HG02938 (cell line): ENCODE measurements at regions not wholly inside any gene's neighbourhood (a gene's known extent, or its start where the extent isn't known, plus 50 kb on each side); places are given as distances from the start of the nearest gene placed in this dataset.

ENCODE experiments used
- ATAC-seq: cut with Tn5 transposase; IDR thresholded peaks from one replicate; pipeline ENCODE4 v1.9.1; 2021; ENCODE audit warnings: mild to moderate bottlenecking, moderate library complexity; ENCODE audit not compliant: unreplicated experiment

GRCh38 chr7:13028825-13029099 lies 341.3 kb downstream of the ARL4A start:
- no peak for ATAC-seq

- ATAC-seq = no peak
Measured at GRCh38 chr7:13031468-13031867, 344.0 kb downstream of the ARL4A start.

DNA sequence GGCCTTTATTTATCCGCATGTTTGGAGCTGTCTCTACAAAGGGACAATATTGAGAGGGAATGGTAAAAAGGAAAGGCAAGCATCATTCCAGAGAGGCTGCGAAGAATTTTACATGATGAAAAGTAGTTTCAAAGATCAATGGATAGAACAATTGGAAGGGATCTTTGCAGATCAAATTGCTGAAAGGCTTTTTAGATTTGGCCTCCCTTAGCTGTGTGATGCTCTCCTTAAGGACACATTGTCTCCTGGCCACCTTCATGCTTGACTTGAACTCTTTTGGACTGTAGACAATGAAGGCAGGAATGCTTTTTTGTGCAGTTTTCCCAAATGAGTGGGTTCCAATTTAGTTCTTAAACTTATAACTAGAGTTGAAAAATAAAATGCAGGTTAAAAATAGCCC lies 344.7 kb downstream of the ARL4A start:
- no peak for ATAC-seq

DNA sequence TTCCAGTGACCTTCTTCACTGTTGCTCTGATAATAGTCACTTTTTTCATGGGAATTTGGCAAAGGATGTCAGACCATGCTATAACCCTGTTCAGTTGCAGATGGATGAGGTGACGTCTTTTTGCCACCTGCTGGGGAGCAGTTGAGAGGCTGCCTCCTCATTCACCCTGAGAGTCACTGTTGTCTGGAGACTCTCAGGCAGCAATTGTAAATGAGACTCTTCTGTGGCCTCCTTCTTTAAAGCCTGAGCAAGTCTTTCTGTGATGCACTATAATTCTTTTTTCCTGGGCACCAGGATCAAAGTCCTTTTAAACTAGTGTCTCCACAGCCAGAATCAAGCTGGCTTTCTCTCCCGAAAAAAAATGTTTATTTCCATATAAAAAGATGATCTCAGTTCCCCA lies 345.1 kb downstream of the ARL4A start:
- ATAC-seq = no peak

DNA sequence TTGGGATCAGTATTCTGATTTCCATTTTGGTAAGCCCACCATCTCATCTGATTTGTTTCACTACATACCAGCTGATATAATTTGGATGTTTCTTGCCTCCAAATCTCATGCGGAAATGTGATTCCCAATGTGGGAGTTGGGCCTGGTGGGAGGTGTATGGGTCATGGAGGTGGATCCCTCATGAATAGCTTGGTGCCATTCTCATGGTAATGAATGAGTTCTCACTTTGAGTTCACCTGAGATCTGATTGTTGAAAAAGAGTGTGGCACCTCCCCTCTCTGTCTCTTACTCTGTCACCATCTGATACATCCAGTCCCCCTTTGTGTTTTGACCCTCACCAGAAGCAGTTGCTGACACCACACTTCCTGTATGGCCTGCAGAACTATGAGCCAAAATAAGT lies 347.3 kb downstream of the ARL4A start:
- ATAC-seq = no peak

DNA sequence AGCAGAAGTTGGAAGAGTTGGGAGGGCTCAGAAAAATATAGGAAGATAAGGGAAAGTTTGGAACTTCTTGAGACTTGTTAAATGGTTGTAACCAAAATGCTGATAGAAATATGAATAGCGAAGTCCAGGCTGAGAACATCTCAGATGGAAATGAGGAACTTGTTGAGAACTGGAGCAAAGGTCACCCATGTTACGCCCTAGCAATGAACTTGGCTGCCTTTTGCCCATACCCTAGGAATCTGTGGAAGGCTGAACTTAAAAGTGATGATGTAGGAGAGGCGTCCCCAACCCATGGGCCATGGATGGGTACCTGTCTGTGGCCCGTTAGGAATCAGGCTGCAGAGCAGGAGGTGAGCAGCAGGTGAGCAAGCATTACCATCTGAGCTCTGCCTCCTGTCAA lies 347.8 kb downstream of the ARL4A start:
- no peak for ATAC-seq

DNA sequence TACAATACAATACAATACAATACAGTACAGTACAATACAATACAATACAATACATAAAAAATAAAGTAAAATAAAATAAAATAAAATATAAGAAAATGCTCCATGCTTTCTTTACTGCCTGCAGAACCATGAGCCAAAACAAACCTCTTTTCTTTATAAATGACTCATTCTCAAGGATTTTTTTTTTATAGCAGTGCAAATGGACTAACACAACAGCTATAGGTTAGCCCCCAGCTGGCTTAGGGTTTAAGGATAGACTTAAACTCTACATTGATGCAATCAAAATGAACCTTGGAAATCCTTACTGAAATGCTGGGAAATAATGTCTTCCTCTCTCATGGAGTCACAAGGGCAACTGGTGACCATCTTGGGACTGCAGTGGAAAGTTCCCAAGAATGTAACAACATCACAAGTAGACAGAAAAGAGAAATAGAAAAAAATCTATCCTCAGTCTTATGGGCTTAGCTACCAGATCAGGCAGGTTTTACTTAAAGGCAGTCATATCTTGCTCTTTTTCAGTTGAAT lies 348.9 kb downstream of the ARL4A start:
- no peak for ATAC-seq

DNA sequence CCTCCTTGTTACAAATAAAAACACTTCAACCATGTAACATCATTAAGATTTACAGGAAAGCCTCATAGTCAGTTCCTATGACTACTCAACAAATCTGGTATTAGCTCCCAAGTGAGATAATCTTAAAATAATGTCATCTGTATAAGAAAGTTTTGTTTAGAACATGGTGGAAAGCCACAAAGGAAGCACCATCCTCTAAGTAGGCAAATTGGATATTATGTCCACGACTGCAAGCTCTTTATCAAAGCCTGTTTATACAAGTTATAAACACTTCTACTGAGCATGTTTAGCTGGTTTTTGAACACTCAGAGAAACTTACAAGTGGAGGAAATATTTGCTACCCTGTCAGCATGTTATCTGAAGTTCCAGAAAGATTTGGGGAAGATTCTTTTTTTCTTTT lies 349.8 kb downstream of the ARL4A start:
- ATAC-seq = no peak

DNA sequence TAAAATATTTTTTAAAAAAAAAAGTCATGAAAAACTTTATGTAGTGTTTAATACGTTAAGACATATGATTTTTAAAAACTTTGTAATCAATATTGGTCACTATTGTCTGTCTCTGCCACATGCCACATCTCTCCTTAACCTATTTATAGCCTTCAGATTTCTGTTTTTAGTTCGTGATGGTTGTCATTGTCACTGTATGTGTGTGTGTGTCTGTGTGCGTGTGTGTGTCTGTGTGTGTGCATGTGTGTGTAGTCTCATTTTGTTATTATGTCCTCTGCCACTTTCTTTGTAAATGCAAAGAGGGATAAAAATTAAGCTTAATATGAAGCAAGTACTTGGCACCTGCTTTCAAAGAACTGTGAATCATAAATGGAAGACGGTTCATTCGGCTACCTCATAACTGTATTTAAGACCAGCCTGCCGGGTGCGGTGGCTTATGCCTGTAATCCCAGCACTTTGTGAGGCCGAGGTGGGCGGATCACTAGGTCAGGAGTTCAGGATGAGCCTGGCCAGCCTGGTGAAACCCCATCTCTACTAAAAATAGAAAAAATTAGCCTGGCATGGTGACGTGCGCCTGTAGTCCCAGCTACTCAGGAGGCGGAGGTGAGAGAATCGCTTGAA lies 354.0 kb downstream of the ARL4A start:
- ATAC-seq = no peak

DNA sequence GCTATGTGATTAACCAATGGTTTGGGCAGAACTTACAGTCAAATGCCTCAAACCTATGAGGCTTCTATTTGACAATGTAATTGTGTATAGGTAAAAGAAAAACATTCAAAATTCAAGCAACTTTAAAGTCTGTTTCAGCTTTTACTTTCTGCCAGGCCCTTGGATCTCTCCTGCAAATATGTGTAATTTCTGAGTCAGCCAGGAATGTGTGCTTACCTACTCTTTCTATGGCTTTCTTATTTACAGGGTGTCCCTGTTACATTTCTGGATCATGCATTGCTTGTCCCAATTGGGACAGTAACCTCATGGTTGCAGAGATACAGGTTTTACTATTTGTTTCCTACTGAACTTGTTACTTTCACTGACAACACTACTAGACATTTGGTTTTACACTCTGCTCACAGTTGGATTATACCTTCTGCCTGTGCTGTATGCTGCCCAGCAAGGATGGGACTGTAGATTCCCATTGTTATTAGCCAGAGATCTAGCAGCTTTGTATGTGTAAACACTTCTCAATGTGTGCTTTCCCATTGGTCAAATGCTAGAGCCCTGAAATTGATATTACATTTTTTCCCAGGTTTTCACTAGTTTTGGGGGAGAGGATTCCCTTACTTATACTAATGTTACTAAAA lies 355.3 kb downstream of the ARL4A start:
- no peak for ATAC-seq

DNA sequence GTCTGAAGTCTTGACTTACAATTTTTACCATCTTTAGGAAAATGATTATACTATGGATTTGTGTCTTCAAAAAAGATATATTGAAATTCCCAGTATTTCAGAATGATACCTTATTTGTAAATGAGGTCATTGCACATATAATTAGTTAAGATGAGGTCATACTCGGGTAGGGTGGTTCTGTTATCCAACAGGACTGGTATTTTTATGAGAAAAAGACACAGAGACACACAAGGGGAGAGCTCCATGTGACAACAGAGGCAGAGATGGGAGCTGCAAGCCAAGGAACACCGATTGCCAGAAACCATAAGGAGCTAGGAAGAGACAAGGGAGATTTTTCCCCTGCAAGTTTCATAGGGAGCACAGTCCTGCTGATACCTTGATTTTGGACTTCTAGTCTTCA lies 356.9 kb downstream of the ARL4A start:
- ATAC-seq = no peak

- peak; percentile 47 for ATAC-seq
Measured at GRCh38 chr7:13047061-13047460, 359.6 kb downstream of the ARL4A start.

GRCh38 chr7:13049946-13050345 lies 362.5 kb downstream of the ARL4A start:
- no peak for ATAC-seq

DNA sequence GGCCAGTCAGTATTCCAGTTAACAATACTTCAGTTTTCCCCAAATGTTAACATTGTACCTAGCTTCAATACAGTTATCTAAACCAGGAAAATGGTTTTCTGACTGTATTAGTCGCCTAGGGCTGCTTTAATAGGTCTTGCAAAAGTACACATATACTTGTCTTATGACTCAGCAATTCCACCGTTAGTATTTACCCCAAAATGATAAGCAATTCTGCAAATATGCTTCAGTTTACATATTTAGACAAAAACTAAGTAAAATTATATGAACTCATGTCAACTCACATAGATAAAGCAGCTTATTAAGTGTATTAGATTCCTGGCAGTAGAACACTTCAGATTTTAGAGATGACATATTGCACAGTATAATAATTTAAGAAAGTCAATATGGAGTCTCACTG lies 363.3 kb downstream of the ARL4A start:
- ATAC-seq = no peak

DNA sequence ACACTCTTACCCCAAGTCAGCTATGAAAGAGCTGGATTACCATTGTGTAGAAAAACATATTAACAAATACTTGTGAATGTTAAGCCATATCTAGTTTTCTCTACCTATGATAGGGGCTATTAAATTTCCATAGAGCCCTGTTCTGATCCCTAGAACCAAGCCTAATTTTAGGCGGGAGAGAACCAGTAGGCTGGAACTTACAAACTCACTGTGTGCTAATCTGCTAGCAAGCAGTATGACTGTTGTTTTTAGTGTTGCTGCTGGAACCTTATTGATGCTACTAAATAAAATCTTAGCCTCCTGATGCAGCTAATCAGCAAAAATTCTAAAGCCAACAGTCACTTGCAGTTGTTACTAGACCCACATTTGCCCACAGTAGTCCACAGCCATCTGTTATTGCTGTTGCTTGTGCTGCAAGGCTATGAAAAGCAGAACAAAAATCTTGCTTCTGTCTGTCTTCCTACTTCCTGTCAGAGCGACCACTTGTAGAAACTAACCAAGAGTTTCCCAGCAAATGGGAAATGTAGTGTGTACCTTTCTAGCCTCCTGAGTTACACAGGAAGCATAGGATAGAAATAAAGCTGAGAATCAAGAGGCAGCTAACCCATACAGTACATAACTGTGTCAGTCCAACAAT lies 368.4 kb downstream of the ARL4A start:
- no peak for ATAC-seq

- peak; percentile 98 for ATAC-seq
Measured at GRCh38 chr7:13057462-13058200, 370.2 kb downstream of the ARL4A start.

DNA sequence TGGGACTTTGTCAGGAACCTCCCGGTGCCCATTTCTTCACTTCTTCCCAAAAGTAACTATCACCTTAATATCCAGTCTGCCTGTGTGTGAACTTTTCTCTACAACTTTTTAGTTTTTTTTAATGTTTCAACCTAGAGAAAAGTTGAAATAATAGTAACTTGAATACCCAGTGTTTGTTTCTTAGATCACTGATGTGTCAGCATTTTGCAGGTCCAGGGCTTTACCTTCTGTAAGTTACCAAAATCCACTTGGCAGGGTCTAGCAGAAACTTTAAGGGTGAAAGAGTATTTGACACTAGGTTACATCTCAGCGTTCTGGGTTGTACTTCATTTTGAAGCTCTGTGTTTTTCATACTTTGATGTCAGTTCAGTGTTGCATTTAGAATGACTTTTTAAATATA lies 372.7 kb downstream of the ARL4A start:
- no peak for ATAC-seq

DNA sequence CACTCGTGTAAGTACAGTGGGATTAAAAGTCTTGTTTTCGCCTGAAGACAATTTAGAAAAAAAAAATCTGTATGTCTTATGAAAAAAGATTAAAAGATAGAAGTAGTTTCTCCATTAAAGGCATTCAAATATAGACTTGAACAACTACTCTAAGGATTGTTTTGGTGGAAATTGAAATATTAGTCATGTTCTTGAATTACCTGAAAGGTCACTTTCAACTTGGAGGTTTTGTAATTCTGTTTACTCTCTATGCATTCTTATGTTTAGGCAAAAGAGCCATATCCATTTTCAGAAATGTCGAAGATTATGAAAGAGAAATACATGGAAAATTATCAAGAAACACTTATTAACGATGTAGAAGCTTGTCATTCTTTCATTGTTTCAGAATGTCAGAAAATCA lies 373.7 kb downstream of the ARL4A start:
- ATAC-seq = no peak

DNA sequence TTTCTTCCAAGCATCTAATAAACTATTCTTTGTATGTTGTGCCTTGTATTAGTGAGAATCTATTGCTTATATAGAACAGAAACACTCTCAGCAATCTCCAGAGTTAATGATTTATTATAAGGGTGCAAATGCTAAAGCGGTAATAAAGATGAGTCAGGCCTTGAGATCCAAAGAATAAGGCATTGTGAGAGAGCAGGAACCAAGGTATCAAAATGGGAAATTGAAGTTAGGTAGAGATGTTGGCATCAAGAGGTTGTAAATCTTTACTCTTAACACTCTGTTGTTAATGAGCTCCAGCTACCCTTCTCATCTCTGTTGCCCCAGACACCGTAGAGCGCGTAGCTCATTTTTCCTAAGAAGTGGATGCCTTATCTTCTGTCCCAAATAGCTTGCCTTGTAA lies 375.2 kb downstream of the ARL4A start:
- ATAC-seq = no peak

- no peak for ATAC-seq
Measured at GRCh38 chr7:13067036-13067435, 379.6 kb downstream of the ARL4A start.

GRCh38 chr7:13068032-13068431 lies 380.6 kb downstream of the ARL4A start:
- no peak for ATAC-seq

GRCh38 chr7:13069841-13070240 lies 382.4 kb downstream of the ARL4A start:
- no peak for ATAC-seq
